C4-2B (cell line): ENCODE measurements at regions not wholly inside any gene's neighbourhood (a gene's known extent, or its start where the extent isn't known, plus 50 kb on each side); places are given as distances from the start of the nearest gene placed in this dataset.

Source experiments
- CTCF ChIP-seq: fragments of 450-650 bp; conservative IDR thresholded peaks from 2 replicates; pipeline ENCODE4 v1.5.1; 2017; ENCODE audit warnings: mild to moderate bottlenecking
- ZFX ChIP-seq: fragments of 450-650 bp; IDR thresholded peaks from 2 replicates; pipeline ENCODE4 v1.6.1; 2017

GRCh38 chr9:26782899-26783298, 109.7 kb downstream of the CAAP1 start:
- TF ChIP-seq CTCF (no peak), ZFX (no peak)
